ENCODE measurements at regions not wholly inside any gene's neighbourhood (a gene's known extent, or its start where the extent isn't known, plus 50 kb on each side); places are given as distances from the start of the nearest gene placed in this dataset.

- H3K79me2 ChIP-seq (ENCODE audit: insufficient read depth, low read length): no peaks in the 10 kb centered on the region
- Mint-ChIP-seq H3K4me3 (no peak overlapping the region), H3K27me3 (ENCODE audit: low read depth in 3 of 3) (peaks cover 4 to 6% (median 4%) of the 10 kb centered on the region in 3 donors), H3K9me3 (peaks cover 2 to 16% (median 7%) of the 10 kb centered on the region in 7 donors), H3K36me3 (no peaks in the 10 kb centered on the region), H3K4me1 (no peaks in the 10 kb centered on the region), H3K27ac (no peak overlapping the region)
- no peaks in the 10 kb centered on the region for H3K27me3 ChIP-seq (ENCODE audit: control insufficient read depth in 2 of 2, insufficient read depth in 2 of 2, low read length in 2 of 2)
- 88% methylated on average over 1 of the region's 1 CpG for WGBS (ENCODE audit: insufficient coverage)
- peaks cover 0 to 7% of the 10 kb centered on the region in 2 donors for H3K9me3 ChIP-seq (replicated peaks in 1 of 2; ENCODE audit: control insufficient read depth in 1 of 2, insufficient read depth in 1 of 2, low read length in 2 of 2)
- no peak overlapping the region for H3K4me2 ChIP-seq (replicated peaks; ENCODE audit: extremely low read depth, low read length, poor library complexity, severe bottlenecking)
- H2AFZ ChIP-seq (ENCODE audit: insufficient read depth, low read depth, low read length, poor library complexity, severe bottlenecking): no peak overlapping the region
- DNase-seq: no peak
- intact Hi-C loops (cut with micrococcal nuclease): no loop called here
- H3K4me1 ChIP-seq (ENCODE audit: control insufficient read depth in 1 of 2, insufficient read depth in 2 of 2, low read length in 2 of 2): no peaks in the 10 kb centered on the region
- no peak overlapping the region for H3K4me3 ChIP-seq (replicated peaks in 1 of 3; ENCODE audit: low read depth in 2 of 3, low read length in 3 of 3)
- no peaks in the 10 kb centered on the region for H4K20me1 ChIP-seq (ENCODE audit: insufficient read depth, low read length)
- H3K9ac ChIP-seq (ENCODE audit: insufficient read depth, low read length, poor library complexity, severe bottlenecking): no peak overlapping the region
- no peaks in the 10 kb centered on the region for H3K36me3 ChIP-seq (replicated peaks in 1 of 2; ENCODE audit: control insufficient read depth in 1 of 2, insufficient read depth in 2 of 2, low read length in 2 of 2)
- no peak overlapping the region for H3K27ac ChIP-seq (ENCODE audit: low read depth in 1 of 2, low read length in 2 of 2)
- TF ChIP-seq CTCF (IDR thresholded peaks at IDR 0.05): no peak
These were observed 545.7 kb downstream of the OMA1 start for GRCh38 chr1:58000821-58001220.

GRCh38 chr1:58000116-58000515 is 546.4 kb downstream of the OMA1 start:
- H3K79me2 ChIP-seq (ENCODE audit: insufficient read depth, low read length): no peaks in the 10 kb centered on the region
- no peaks in the 10 kb centered on the region for H3K36me3 Mint-ChIP-seq
- no peak overlapping the region for H3K4me3 Mint-ChIP-seq
- H3K4me1 Mint-ChIP-seq: no peaks in the 10 kb centered on the region
- H3K27me3 Mint-ChIP-seq (ENCODE audit: low read depth in 3 of 3): peaks cover 4 to 6% (median 4%) of the 10 kb centered on the region in 3 donors
- H3K27ac Mint-ChIP-seq: no peak overlapping the region
- no peak overlapping the region for H3K9ac ChIP-seq (ENCODE audit: insufficient read depth, low read length, poor library complexity, severe bottlenecking)
- peaks cover 0 to 7% of the 10 kb centered on the region in 2 donors for H3K9me3 ChIP-seq (replicated peaks in 1 of 2; ENCODE audit: control insufficient read depth in 1 of 2, insufficient read depth in 1 of 2, low read length in 2 of 2)
- intact Hi-C loops (cut with micrococcal nuclease): no loop called here
- H3K27ac ChIP-seq (ENCODE audit: low read depth in 1 of 2, low read length in 2 of 2): no peak overlapping the region
- no peaks in the 10 kb centered on the region for H3K27me3 ChIP-seq (ENCODE audit: control insufficient read depth in 2 of 2, insufficient read depth in 2 of 2, low read length in 2 of 2)
- DNase-seq: no peak
- H2AFZ ChIP-seq (ENCODE audit: insufficient read depth, low read depth, low read length, poor library complexity, severe bottlenecking): no peak overlapping the region
- no peak overlapping the region for H3K4me3 ChIP-seq (replicated peaks in 1 of 3; ENCODE audit: low read depth in 2 of 3, low read length in 3 of 3)
- TF ChIP-seq CTCF (IDR thresholded peaks at IDR 0.05): no peak
- H4K20me1 ChIP-seq (ENCODE audit: insufficient read depth, low read length): no peaks in the 10 kb centered on the region
- no CpG with 5 or more reads among the region's 1 CpG for WGBS (ENCODE audit: insufficient coverage)
- H3K9me3 Mint-ChIP-seq: peaks cover 2 to 16% (median 7%) of the 10 kb centered on the region in 7 donors
- no peaks in the 10 kb centered on the region for H3K36me3 ChIP-seq (replicated peaks in 1 of 2; ENCODE audit: control insufficient read depth in 1 of 2, insufficient read depth in 2 of 2, low read length in 2 of 2)
- H3K4me1 ChIP-seq (ENCODE audit: control insufficient read depth in 1 of 2, insufficient read depth in 2 of 2, low read length in 2 of 2): no peaks in the 10 kb centered on the region
- no peak overlapping the region for H3K4me2 ChIP-seq (replicated peaks; ENCODE audit: extremely low read depth, low read length, poor library complexity, severe bottlenecking)
